A673 (cell line): ENCODE measurements at regions not wholly inside any gene's neighbourhood (a gene's known extent, or its start where the extent isn't known, plus 50 kb on each side); places are given as distances from the start of the nearest gene placed in this dataset.

Experiments used
- BruUV-seq: library from RNA; stranded (reverse); fragments of 400-500 nt; replicated peaks from 2 replicates; lab custom pipeline; 2021; lab: Mats Ljungman, UMichigan
- CTCF ChIA-PET: fragments of 300-600 bp; sonication (Branson Sonifier 250); formaldehyde crosslinking; loops from one replicate; lab custom pipeline; 2022; ENCODE audit warnings: antibody characterized with exemption; lab: Charles Lee
- POLR2A ChIA-PET: fragments of 300-600 bp; sonication (Branson Sonifier 250); formaldehyde crosslinking; loops from one replicate; lab custom pipeline; 2022; ENCODE audit warnings: antibody characterized with exemption; ENCODE audit not compliant: low non-redundant PET; lab: Charles Lee
- DNase-seq: peaks from one replicate; pipeline ENCODE4 v3.0.0-alpha.2; 2015; ENCODE audit warnings: low spot score
- H3K27ac ChIP-seq: fragments of 200-600 bp; sonication (generic); 2 replicates; pipeline ENCODE4 v1.5.1; 2016; ENCODE audit warnings: mixed run types, low read depth, mild to moderate bottlenecking, mixed read lengths, antibody characterized with exemption, low read length; ENCODE audit not compliant: poor library complexity, severe bottlenecking
- H3K27me3 ChIP-seq: fragments of 200-600 bp; sonication (generic); replicated peaks from 2 replicates; pipeline ENCODE4 v1.6.1; 2017; ENCODE audit warnings: mixed run types, low read depth, mild to moderate bottlenecking, mixed read lengths, antibody characterized with exemption, low read length; ENCODE audit not compliant: insufficient read depth, poor library complexity
- H3K36me3 ChIP-seq: fragments of 200-600 bp; sonication (generic); 2 replicates; pipeline ENCODE4 v1.6.1; 2016; ENCODE audit warnings: mixed run types, mild to moderate bottlenecking, mixed read lengths, antibody characterized with exemption, low read length; ENCODE audit not compliant: insufficient read depth, poor library complexity, severe bottlenecking
- H3K4me1 ChIP-seq: fragments of 200-600 bp; sonication (generic); 2 replicates; pipeline ENCODE4 v1.6.1; 2017; ENCODE audit warnings: mixed run types, mild to moderate bottlenecking, mixed read lengths, antibody characterized with exemption, low read length; ENCODE audit not compliant: insufficient read depth, poor library complexity, severe bottlenecking
- H3K4me3 ChIP-seq: fragments of 200-600 bp; sonication (generic); 2 replicates; pipeline ENCODE4 v1.5.1; 2016; ENCODE audit warnings: low read depth, mixed run types, mild to moderate bottlenecking, mixed read lengths, low read length; ENCODE audit not compliant: poor library complexity, severe bottlenecking
- H3K9me3 ChIP-seq: fragments of 200-600 bp; sonication (generic); 2 replicates; pipeline ENCODE4 v1.6.1; 2016; ENCODE audit warnings: mixed run types, low read depth, mild to moderate bottlenecking, mixed read lengths, antibody characterized with exemption, low read length; ENCODE audit not compliant: poor library complexity, severe bottlenecking
- CTCF ChIP-seq: fragments of 300-800, 200-600 bp; sonication (generic); conservative IDR thresholded peaks from 2 replicates; pipeline ENCODE4 v1.5.1; 2017; ENCODE audit warnings: low read depth, mild to moderate bottlenecking, antibody characterized with exemption, low read length, moderate library complexity, mixed read lengths
- EZH2 ChIP-seq: fragments of 200-600 bp; sonication (generic); IDR thresholded peaks from 2 replicates; pipeline ENCODE4 v1.6.1; 2017; ENCODE audit warnings: borderline replicate concordance, low read depth, mild to moderate bottlenecking, mixed read lengths, antibody characterized with exemption, low read length; ENCODE audit not compliant: poor library complexity, severe bottlenecking
- intact Hi-C: fragments of 100-400 bp; cut with micrococcal nuclease; formaldehyde crosslinking; loops from one replicate; pipeline ENCODE4 v1.10.0; 2022; ENCODE audit not compliant: unreplicated experiment

- Histone ChIP-seq H3K4me3 (no peak overlapping the region), H3K27me3 (no peaks in the 10 kb centered on the region), H3K36me3 (no peaks in the 10 kb centered on the region), H3K9me3 (no peaks in the 10 kb centered on the region), H3K4me1 (no peaks in the 10 kb centered on the region), H3K27ac (no peak overlapping the region)
- intact Hi-C loops = no loop called here
- no peak for DNase-seq
- TF ChIP-seq EZH2 = no peak
- ChIA-PET CTCF (no interaction called here), POLR2A (no interaction called here)
- BruUV-seq = no TSS peak
These were observed 148.0 kb downstream of the TPRA1 start for GRCh38 chr3:127442506-127442905.

GRCh38 chr3:127441764-127442163 is 148.8 kb downstream of the TPRA1 start:
- H3K4me1 ChIP-seq = no peaks in the 10 kb centered on the region
- DNase-seq = no peak
- no peaks in the 10 kb centered on the region for H3K9me3 ChIP-seq
- no peak overlapping the region for H3K4me3 ChIP-seq
- intact Hi-C loops = no loop called here
- no peak for TF ChIP-seq EZH2
- TF ChIP-seq CTCF = no peak
- CTCF ChIA-PET = no interaction called here
- POLR2A ChIA-PET = no interaction called here
- H3K27ac ChIP-seq = no peak overlapping the region
- peaks cover 7% of the 10 kb centered on the region for H3K27me3 ChIP-seq
- no peaks in the 10 kb centered on the region for H3K36me3 ChIP-seq
- no TSS peak for BruUV-seq

GRCh38 chr3:127440384-127440783 is 150.1 kb downstream of the TPRA1 start:
- Histone ChIP-seq H3K9me3 (no peaks in the 10 kb centered on the region), H3K27me3 (peaks cover 9% of the 10 kb centered on the region), H3K27ac (no peak overlapping the region), H3K4me3 (no peak overlapping the region), H3K36me3 (no peaks in the 10 kb centered on the region), H3K4me1 (no peaks in the 10 kb centered on the region)
- intact Hi-C loops = no loop called here
- ChIA-PET CTCF (no interaction called here), POLR2A (no interaction called here)
- BruUV-seq = no TSS peak
- DNase-seq = no peak
- TF ChIP-seq CTCF = no peak
- no peak for TF ChIP-seq EZH2

GRCh38 chr3:127439621-127440020 is 150.9 kb downstream of the TPRA1 start:
- no peak for DNase-seq
- Histone ChIP-seq H3K4me1 (no peaks in the 10 kb centered on the region), H3K4me3 (no peak overlapping the region), H3K36me3 (no peaks in the 10 kb centered on the region), H3K27me3 (peaks cover 9% of the 10 kb centered on the region), H3K9me3 (no peaks in the 10 kb centered on the region), H3K27ac (no peak overlapping the region)
- no TSS peak for BruUV-seq
- ChIA-PET POLR2A (no interaction called here), CTCF (no interaction called here)
- no peak for TF ChIP-seq CTCF
- no peak for TF ChIP-seq EZH2
- intact Hi-C loops = no loop called here
